ENCODE measurements at regions not wholly inside any gene's neighbourhood (a gene's known extent, or its start where the extent isn't known, plus 50 kb on each side); places are given as distances from the start of the nearest gene placed in this dataset.

DNA sequence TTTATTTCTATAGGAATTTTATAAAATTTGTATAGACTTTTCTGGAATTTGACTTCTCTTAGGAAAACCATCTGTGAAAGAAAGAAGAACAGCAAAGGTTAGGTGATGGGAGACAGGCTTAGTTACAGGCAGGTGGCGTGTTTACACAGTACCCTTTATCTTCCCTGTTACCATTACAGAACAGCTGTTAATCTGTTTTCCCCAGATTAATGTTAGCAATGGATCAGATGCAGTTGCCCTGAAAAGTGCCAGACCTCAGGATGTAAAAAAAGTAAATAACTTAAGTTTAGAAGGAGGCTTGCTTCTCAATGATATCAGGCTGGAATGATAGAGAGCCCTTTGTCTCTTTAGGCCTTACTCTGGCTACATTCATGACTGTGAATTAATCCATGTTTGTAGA lies 1186.5 kb upstream of the TENM4 start:
- Histone ChIP-seq H3K36me3 (ENCODE audit: control insufficient read depth, insufficient read depth, low read length) (no peaks in the 10 kb centered on the region), H3K9me3 (ENCODE audit: control insufficient read depth, low read length) (no peaks in the 10 kb centered on the region), H3K27ac (ENCODE audit: low read depth, low read length) (no peak overlapping the region), H3K4me3 (ENCODE audit: low read length) (no peak overlapping the region), H3K27me3 (ENCODE audit: control insufficient read depth, insufficient read depth, low read length, poor library complexity, severe bottlenecking) (no peaks in the 10 kb centered on the region), H3K4me1 (ENCODE audit: control insufficient read depth, insufficient read depth, low read length) (peaks cover 18% of the 10 kb centered on the region), H3K9ac (ENCODE audit: extremely low read depth, low read length, poor library complexity, severe bottlenecking) (no peak overlapping the region)
- Mint-ChIP-seq H3K27ac (no peak overlapping the region), H3K27me3 (ENCODE audit: insufficient read depth) (no peaks in the 10 kb centered on the region), H3K4me1 (peaks cover 66% of the 10 kb centered on the region), H3K9me3 (no peaks in the 10 kb centered on the region), H3K4me3 (no peak overlapping the region), H3K36me3 (ENCODE audit: low read depth) (no peaks in the 10 kb centered on the region)
- no peak for DNase-seq
- WGBS, 2 experiments (ENCODE audit: insufficient coverage in 1 of 2, insufficient read length in 1 of 2): 42% methylated on average over 1 of the region's 1 CpG; no CpG with 5 or more reads in 1 of the 2 experiments
- TF ChIP-seq, protein P1, sequence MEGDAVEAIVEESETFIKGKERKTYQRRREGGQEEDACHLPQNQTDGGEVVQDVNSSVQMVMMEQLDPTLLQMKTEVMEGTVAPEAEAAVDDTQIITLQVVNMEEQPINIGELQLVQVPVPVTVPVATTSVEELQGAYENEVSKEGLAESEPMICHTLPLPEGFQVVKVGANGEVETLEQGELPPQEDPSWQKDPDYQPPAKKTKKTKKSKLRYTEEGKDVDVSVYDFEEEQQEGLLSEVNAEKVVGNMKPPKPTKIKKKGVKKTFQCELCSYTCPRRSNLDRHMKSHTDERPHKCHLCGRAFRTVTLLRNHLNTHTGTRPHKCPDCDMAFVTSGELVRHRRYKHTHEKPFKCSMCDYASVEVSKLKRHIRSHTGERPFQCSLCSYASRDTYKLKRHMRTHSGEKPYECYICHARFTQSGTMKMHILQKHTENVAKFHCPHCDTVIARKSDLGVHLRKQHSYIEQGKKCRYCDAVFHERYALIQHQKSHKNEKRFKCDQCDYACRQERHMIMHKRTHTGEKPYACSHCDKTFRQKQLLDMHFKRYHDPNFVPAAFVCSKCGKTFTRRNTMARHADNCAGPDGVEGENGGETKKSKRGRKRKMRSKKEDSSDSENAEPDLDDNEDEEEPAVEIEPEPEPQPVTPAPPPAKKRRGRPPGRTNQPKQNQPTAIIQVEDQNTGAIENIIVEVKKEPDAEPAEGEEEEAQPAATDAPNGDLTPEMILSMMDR (conservative IDR thresholded peaks at IDR 0.05): no peak

DNA sequence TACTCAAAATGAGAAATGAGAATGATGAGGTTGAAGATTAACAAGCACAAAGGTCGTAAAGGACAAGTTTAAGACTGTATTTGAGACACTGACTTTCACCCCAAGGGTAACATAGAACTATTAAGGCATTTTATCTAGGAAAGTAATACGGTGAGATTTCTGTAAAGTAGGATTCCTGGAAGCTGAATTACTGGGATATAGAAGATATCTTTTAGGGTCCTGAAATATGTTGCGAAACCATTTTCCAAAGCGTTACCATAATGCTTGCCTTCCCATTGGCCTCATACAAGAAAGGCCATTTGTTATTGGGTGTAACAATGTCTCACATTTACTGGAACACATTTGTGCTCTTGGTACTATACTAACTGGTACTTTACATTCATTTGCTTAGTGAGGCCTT lies 1185.9 kb upstream of the TENM4 start:
- no peak overlapping the region for H3K27ac ChIP-seq (ENCODE audit: low read depth, low read length)
- no peaks in the 10 kb centered on the region for H3K27me3 ChIP-seq (ENCODE audit: control insufficient read depth, insufficient read depth, low read length, poor library complexity, severe bottlenecking)
- no peak for DNase-seq
- Mint-ChIP-seq H3K4me1 (peaks cover 65% of the 10 kb centered on the region), H3K4me3 (no peak overlapping the region), H3K27me3 (ENCODE audit: insufficient read depth) (no peaks in the 10 kb centered on the region), H3K27ac (no peak overlapping the region), H3K9me3 (no peaks in the 10 kb centered on the region), H3K36me3 (ENCODE audit: low read depth) (no peaks in the 10 kb centered on the region)
- no peak overlapping the region for H3K9ac ChIP-seq (ENCODE audit: extremely low read depth, low read length, poor library complexity, severe bottlenecking)
- peaks cover 22% of the 10 kb centered on the region for H3K4me1 ChIP-seq (ENCODE audit: control insufficient read depth, insufficient read depth, low read length)
- WGBS, 2 experiments (ENCODE audit: insufficient coverage in 1 of 2, insufficient read length in 1 of 2): 92 to 96% methylated on average over 4 of the region's 4 CpGs
- TF ChIP-seq, protein P1 (conservative IDR thresholded peaks at IDR 0.05): no peak
- no peaks in the 10 kb centered on the region for H3K9me3 ChIP-seq (ENCODE audit: control insufficient read depth, low read length)
- no peaks in the 10 kb centered on the region for H3K36me3 ChIP-seq (ENCODE audit: control insufficient read depth, insufficient read depth, low read length)
- H3K4me3 ChIP-seq (ENCODE audit: low read length): no peak overlapping the region

DNA sequence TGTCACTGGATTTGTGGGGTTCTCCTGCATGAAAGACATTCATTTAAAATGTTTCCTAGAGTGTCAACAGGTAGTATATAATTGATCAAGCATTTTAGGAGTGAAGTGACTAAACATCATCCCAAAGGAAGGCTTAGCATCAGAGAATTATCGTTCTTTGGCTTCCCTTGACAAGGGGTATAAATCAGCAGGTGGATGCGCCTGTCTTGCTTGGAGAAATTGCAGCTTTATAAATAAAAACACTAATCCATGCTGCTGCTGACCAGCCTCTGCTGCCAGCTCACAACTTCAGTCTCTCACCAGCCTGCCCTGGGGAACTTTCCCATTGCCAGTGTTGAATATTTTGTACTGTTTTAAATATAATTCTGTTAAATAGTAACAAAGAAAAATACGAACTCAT lies 1184.7 kb upstream of the TENM4 start:
- Histone ChIP-seq H3K27ac (ENCODE audit: low read depth, low read length) (no peak overlapping the region), H3K36me3 (ENCODE audit: control insufficient read depth, insufficient read depth, low read length) (no peaks in the 10 kb centered on the region), H3K9me3 (ENCODE audit: control insufficient read depth, low read length) (no peaks in the 10 kb centered on the region), H3K4me3 (ENCODE audit: low read length) (no peak overlapping the region), H3K27me3 (ENCODE audit: control insufficient read depth, insufficient read depth, low read length, poor library complexity, severe bottlenecking) (no peaks in the 10 kb centered on the region), H3K4me1 (ENCODE audit: control insufficient read depth, insufficient read depth, low read length) (peaks cover 23% of the 10 kb centered on the region), H3K9ac (ENCODE audit: extremely low read depth, low read length, poor library complexity, severe bottlenecking) (no peak overlapping the region)
- no peaks in the 10 kb centered on the region for H3K36me3 Mint-ChIP-seq (ENCODE audit: low read depth)
- no peak overlapping the region for H3K4me3 Mint-ChIP-seq
- DNase-seq: no peak
- 93% methylated on average over 2 of the region's 3 CpGs; no CpG with 5 or more reads in 1 of the 2 experiments for WGBS, 2 experiments (ENCODE audit: insufficient coverage in 1 of 2, insufficient read length in 1 of 2)
- no peak overlapping the region for H3K27ac Mint-ChIP-seq
- no peaks in the 10 kb centered on the region for H3K9me3 Mint-ChIP-seq
- H3K27me3 Mint-ChIP-seq (ENCODE audit: insufficient read depth): no peaks in the 10 kb centered on the region
- H3K4me1 Mint-ChIP-seq: peaks cover 57% of the 10 kb centered on the region
- TF ChIP-seq, protein P1 (conservative IDR thresholded peaks at IDR 0.05): no peak

Data from endodermal cell (in vitro differentiated cells).